IPS DF 4.7 (cell line): ENCODE measurements at regions not wholly inside any gene's neighbourhood (a gene's known extent, or its start where the extent isn't known, plus 50 kb on each side); places are given as distances from the start of the nearest gene placed in this dataset.

Source experiments
- DNase-seq: peaks from one replicate; pipeline ENCODE4 v3.0.0-alpha.2; 2013; ENCODE audit warnings: low spot score; ENCODE audit errors: extremely low read depth

- no peak for DNase-seq
These were observed 57.0 kb downstream of the PHLDA1 start for GRCh38 chr12:75974323-75975187.

GRCh38 chr12:75971253-75971652, 60.3 kb downstream of the PHLDA1 start:
- no peak for DNase-seq

GRCh38 chr12:75970310-75970709, 61.3 kb downstream of the PHLDA1 start:
- DNase-seq = no peak

GRCh38 chr12:75969768-75970167, 61.8 kb downstream of the PHLDA1 start:
- no peak for DNase-seq

- no peak for DNase-seq
These were observed 65.9 kb downstream of the PHLDA1 start for GRCh38 chr12:75965661-75966060.

GRCh38 chr12:75964150-75964549, 67.4 kb downstream of the PHLDA1 start:
- DNase-seq = no peak

- no peak for DNase-seq
These were observed 69.7 kb downstream of the PHLDA1 start for GRCh38 chr12:75961878-75962277.

- DNase-seq = no peak
These were observed 70.5 kb downstream of the PHLDA1 start for GRCh38 chr12:75960954-75961661.

- DNase-seq = no peak
These were observed 71.3 kb downstream of the PHLDA1 start for GRCh38 chr12:75960086-75960910.

GRCh38 chr12:75959506-75959905, 72.1 kb downstream of the PHLDA1 start:
- DNase-seq = no peak

- no peak for DNase-seq
These were observed 72.5 kb downstream of the PHLDA1 start for GRCh38 chr12:75959060-75959459.

- DNase-seq = no peak
These were observed 76.3 kb downstream of the PHLDA1 start for GRCh38 chr12:75955251-75955650.

GRCh38 chr12:75954749-75955148, 76.8 kb downstream of the PHLDA1 start:
- no peak for DNase-seq

GRCh38 chr12:75954041-75954440, 77.5 kb downstream of the PHLDA1 start:
- no peak for DNase-seq

GRCh38 chr12:75953312-75953906, 78.2 kb downstream of the PHLDA1 start:
- no peak for DNase-seq

GRCh38 chr12:75951399-75952278, 79.9 kb downstream of the PHLDA1 start:
- no peak for DNase-seq

- no peak for DNase-seq
These were observed 84.3 kb downstream of the PHLDA1 start for GRCh38 chr12:75947156-75947723.

GRCh38 chr12:75945581-75945980, 86.0 kb downstream of the PHLDA1 start:
- no peak for DNase-seq

GRCh38 chr12:75944905-75945432, 86.6 kb downstream of the PHLDA1 start:
- DNase-seq = no peak
